HepG2 (cell line): ENCODE measurements at regions not wholly inside any gene's neighbourhood (a gene's known extent, or its start where the extent isn't known, plus 50 kb on each side); places are given as distances from the start of the nearest gene placed in this dataset.

Experiments used
- ATAC-seq: fragments of 200-7000 bp; cut with Tn5 transposase; 3 replicates; pipeline ENCODE4 v1.9.1; 2020; ENCODE audit warnings: mild to moderate bottlenecking, moderate library complexity
- BruUV-seq: library from RNA; stranded (reverse); fragments of 400-500 nt; replicated peaks from 2 replicates; lab custom pipeline; 2021; lab: Mats Ljungman, UMichigan
- CTCF ChIA-PET: fragments of 300-600 bp; formaldehyde crosslinking; extraction: SDS; loops from one replicate; lab custom pipeline; 2021; ENCODE audit warnings: low total read pairs, inconsistent platforms, low intra/inter-chr PET ratio; lab: Yijun Ruan, JAX
- POLR2A ChIA-PET: fragments of 350-600 bp; sonication (Branson Sonifier 250); formaldehyde crosslinking; loops from one replicate; lab custom pipeline; 2020; ENCODE audit warnings: antibody characterized with exemption, inconsistent platforms; lab: Yijun Ruan, JAX
- DNase-seq: peaks from one replicate; pipeline ENCODE4 v3.0.0-alpha.2; 2015; ENCODE audit warnings: low spot score
- FAIRE-seq: peaks from 3 replicates; lab custom pipeline; 2011; peaks lifted over from hg19 to GRCh38; lab: Jason Lieb, UNC
- H2AFZ ChIP-seq: one replicate; pipeline ENCODE4 v1.6.1; 2011; ENCODE audit warnings: low read length, inconsistent platforms
- H3K27ac ChIP-seq: fragments of 300-600 bp; 3 replicates; pipeline ENCODE4 v1.8.0; 2011; ENCODE audit warnings: mixed run types, mild to moderate bottlenecking, mixed read lengths, low read length, inconsistent platforms; ENCODE audit not compliant: insufficient read depth; ENCODE audit errors: extremely low read length
- H3K27me3 ChIP-seq, 2 experiments: fragments of 200-600 bp in 1 of 2; 2 replicates in 1 of 2; 3 replicates in 1 of 2; pipeline versions ENCODE4 v1.6.0 to v1.8.0; 2011; ENCODE audit warnings: low read length in 2 of 2, mild to moderate bottlenecking in 2 of 2, moderate library complexity in 2 of 2, inconsistent platforms in 1 of 2; ENCODE audit not compliant: insufficient read depth in 2 of 2, control insufficient read depth in 1 of 2
- H3K36me3 ChIP-seq, 2 experiments: fragments of 200-600 bp in 1 of 2; replicated peaks in 1 of 2; 2 replicates in 1 of 2; 3 replicates in 1 of 2; pipeline versions ENCODE4 v1.5.1 to v1.8.0; 2011; ENCODE audit warnings: low read length in 2 of 2, inconsistent platforms in 1 of 2; ENCODE audit not compliant: insufficient read depth in 2 of 2, control insufficient read depth in 1 of 2
- H3K4me1 ChIP-seq: 2 replicates; pipeline ENCODE4 v1.5.1; 2012; ENCODE audit warnings: low read length, inconsistent platforms; ENCODE audit not compliant: insufficient read depth
- H3K4me2 ChIP-seq: 2 replicates; pipeline ENCODE4 v1.6.0; 2011; ENCODE audit warnings: low read depth, low read length, inconsistent platforms
- H3K4me3 ChIP-seq, 3 experiments: fragments of 200-600 bp in 1 of 3; sonication (generic), shearing (Covaris generic) in 1 of 3; replicated peaks in 1 of 3; 2 replicates each; pipeline ENCODE4 v1.5.1; 2011 to 2016; ENCODE audit warnings: low read length in 3 of 3, inconsistent platforms in 2 of 3, low read depth in 2 of 3, mild to moderate bottlenecking in 2 of 3, control low read depth in 1 of 3, mixed read lengths in 1 of 3; ENCODE audit not compliant: insufficient read depth in 1 of 3
- H3K79me2 ChIP-seq: one replicate; pipeline ENCODE4 v1.6.1; 2011; ENCODE audit warnings: low read length, inconsistent platforms; ENCODE audit not compliant: insufficient read depth
- H3K9ac ChIP-seq: 2 replicates; pipeline ENCODE4 v1.6.0; 2011; ENCODE audit warnings: mild to moderate bottlenecking, low read depth, low read length, inconsistent platforms; ENCODE audit not compliant: insufficient read depth
- H3K9me3 ChIP-seq: 2 replicates; pipeline ENCODE4 v1.5.1; 2012; ENCODE audit warnings: mild to moderate bottlenecking, low read length
- H4K20me1 ChIP-seq: 2 replicates; pipeline ENCODE4 v1.6.0; 2011; ENCODE audit warnings: inconsistent platforms, mild to moderate bottlenecking, low read length, moderate library complexity; ENCODE audit not compliant: insufficient read depth
- AFF4 ChIP-seq: sonication (generic); formaldehyde crosslinking; IDR thresholded peaks from 2 replicates; pipeline ENCODE4 v1.4.0; 2020; ENCODE audit warnings: missing genetic modification reagents
- ATAD3A ChIP-seq: sonication (generic); formaldehyde crosslinking; IDR thresholded peaks from 2 replicates; pipeline ENCODE4 v1.4.0; 2020; ENCODE audit warnings: missing genetic modification reagents
- HCFC1 ChIP-seq: fragments of 150-350 bp; IDR thresholded peaks from 2 replicates; pipeline ENCODE4 v1.6.1; 2014; ENCODE audit warnings: low read depth, low read length
- LRRFIP1 ChIP-seq: sonication (generic); formaldehyde crosslinking; conservative IDR thresholded peaks from 2 replicates; pipeline ENCODE4 v1.4.0; 2020; ENCODE audit warnings: missing genetic modification reagents
- RAD21 ChIP-seq: fragments of 450-650 bp; formaldehyde crosslinking; IDR thresholded peaks from 2 replicates; pipeline ENCODE4 v1.5.0; 2020; ENCODE audit warnings: mild to moderate bottlenecking
- REPIN1 ChIP-seq: sonication (generic); formaldehyde crosslinking; IDR thresholded peaks from 2 replicates; pipeline ENCODE4 v1.8.0; 2022; ENCODE audit warnings: missing genetic modification reagents, low read depth, mild to moderate bottlenecking, borderline replicate concordance
- SMARCE1 ChIP-seq: fragments of 450-650 bp; IDR thresholded peaks from 2 replicates; pipeline ENCODE4 v1.6.1; 2017; ENCODE audit warnings: borderline replicate concordance
- ZNF136 ChIP-seq: sonication (generic); formaldehyde crosslinking; IDR thresholded peaks from 2 replicates; pipeline ENCODE4 v1.8.1; 2022; ENCODE audit warnings: low read depth, mild to moderate bottlenecking, moderate library complexity, missing genetic modification reagents
- ZNF224 ChIP-seq: sonication (generic); formaldehyde crosslinking; IDR thresholded peaks from 2 replicates; pipeline ENCODE4 v1.5.0; 2020; ENCODE audit warnings: mild to moderate bottlenecking, missing genetic modification reagents
- ZNF446 ChIP-seq: sonication (generic); formaldehyde crosslinking; IDR thresholded peaks from 2 replicates; pipeline ENCODE4 v1.5.0; 2020; ENCODE audit warnings: mild to moderate bottlenecking, missing genetic modification reagents
- WGBS: methylation state at CpG from one replicate; pipeline ENCODE4 v1.1.6; 2017; ENCODE audit warnings: low lambda C conversion rate; 5-methylcytosine and 5-hydroxymethylcytosine counted together
- in situ Hi-C: cut with HindIII; loops from 2 replicates; pipeline ENCODE4 v1.10.0; 2017; ENCODE audit warnings: low pct_unique_long_range_greater_than_20kb; ENCODE audit not compliant: extremely low pct_ligation_motif_present
- intact Hi-C: fragments of 100-400 bp; cut with micrococcal nuclease; formaldehyde crosslinking; loops from one replicate; pipeline ENCODE4 v1.10.0; 2022; ENCODE audit not compliant: unreplicated experiment
- TF ChIP-seq, protein P1 (sequence below): sonication (generic); formaldehyde crosslinking; conservative IDR thresholded peaks from 2 replicates; pipeline ENCODE4 v1.5.0; 2020; ENCODE audit warnings: missing genetic modification reagents

GRCh38 chr4:100823066-100823992 lies 305.5 kb upstream of the EMCN start (continued):
- TF ChIP-seq, protein P1, sequence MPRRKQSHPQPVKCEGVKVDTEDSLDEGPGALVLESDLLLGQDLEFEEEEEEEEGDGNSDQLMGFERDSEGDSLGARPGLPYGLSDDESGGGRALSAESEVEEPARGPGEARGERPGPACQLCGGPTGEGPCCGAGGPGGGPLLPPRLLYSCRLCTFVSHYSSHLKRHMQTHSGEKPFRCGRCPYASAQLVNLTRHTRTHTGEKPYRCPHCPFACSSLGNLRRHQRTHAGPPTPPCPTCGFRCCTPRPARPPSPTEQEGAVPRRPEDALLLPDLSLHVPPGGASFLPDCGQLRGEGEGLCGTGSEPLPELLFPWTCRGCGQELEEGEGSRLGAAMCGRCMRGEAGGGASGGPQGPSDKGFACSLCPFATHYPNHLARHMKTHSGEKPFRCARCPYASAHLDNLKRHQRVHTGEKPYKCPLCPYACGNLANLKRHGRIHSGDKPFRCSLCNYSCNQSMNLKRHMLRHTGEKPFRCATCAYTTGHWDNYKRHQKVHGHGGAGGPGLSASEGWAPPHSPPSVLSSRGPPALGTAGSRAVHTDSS (CRISPR knock-in tag): no peak
- TF ChIP-seq SMARCE1 (no peak), ZNF224 (CRISPR knock-in tag) (no peak), ZNF446 (CRISPR knock-in tag) (no peak)

DNA sequence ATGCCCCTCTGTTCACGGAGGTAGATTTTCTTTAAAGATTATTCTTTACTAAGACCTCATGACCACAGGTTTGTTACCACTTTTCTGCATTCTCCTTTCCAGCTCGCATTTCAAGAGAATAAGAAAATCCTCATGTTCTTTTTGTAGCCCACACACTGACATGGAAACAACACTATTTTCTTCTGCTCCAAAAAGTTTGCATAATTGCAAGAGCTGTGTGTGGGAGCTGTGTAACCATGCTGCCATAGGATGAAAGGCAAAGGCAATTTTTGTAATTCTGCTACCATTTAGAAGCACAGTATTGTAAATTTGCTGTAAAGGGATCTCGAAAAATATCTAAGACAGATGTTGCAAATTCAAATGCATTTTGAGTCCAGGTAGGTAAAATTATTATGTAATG lies 302.4 kb upstream of the EMCN start:
- Histone ChIP-seq H3K4me3 (no peak overlapping the region), H3K27me3 (no peaks in the 10 kb centered on the region), H3K9me3 (no peaks in the 10 kb centered on the region), H3K36me3 (no peaks in the 10 kb centered on the region), H4K20me1 (no peaks in the 10 kb centered on the region), H2AFZ (no peak overlapping the region), H3K4me2 (no peak overlapping the region), H3K79me2 (no peaks in the 10 kb centered on the region), H3K9ac (no peak overlapping the region), H3K4me1 (peaks cover 15% of the 10 kb centered on the region), H3K27ac (no peak overlapping the region)
- DNase-seq (no peak), FAIRE-seq (no peak), ATAC-seq (no peak)
- CTCF ChIA-PET: no interaction called here
- in situ Hi-C loops (no loop called here), intact Hi-C loops (no loop called here)
- POLR2A ChIA-PET: no interaction called here
- no TSS peak for BruUV-seq
- WGBS: 1% methylated on average over 3 of the region's 3 CpGs
- TF ChIP-seq HCFC1: no peak
- no peak for TF ChIP-seq ATAD3A
- no peak for TF ChIP-seq RAD21
- no peak for TF ChIP-seq AFF4 (CRISPR knock-in tag)
- TF ChIP-seq REPIN1 (CRISPR knock-in tag): no peak
- no peak for TF ChIP-seq LRRFIP1 (CRISPR knock-in tag)
- no peak for TF ChIP-seq ZNF136
